IMR-90 (cell line): ENCODE measurements at regions not wholly inside any gene's neighbourhood (a gene's known extent, or its start where the extent isn't known, plus 50 kb on each side); places are given as distances from the start of the nearest gene placed in this dataset.

Source experiments
- ATAC-seq: fragments of 200-7000 bp; cut with Tn5 transposase; 2 replicates; pipeline ENCODE4 v1.9.1; 2020; ENCODE audit warnings: low read depth, mild to moderate bottlenecking, moderate library complexity
- BruUV-seq: library from RNA; stranded (reverse); fragments of 400-500 nt; replicated peaks from 2 replicates; lab custom pipeline; 2021; lab: Mats Ljungman, UMichigan
- CTCF ChIA-PET: fragments of 300-600 bp; formaldehyde crosslinking; extraction: SDS; loops from one replicate; lab custom pipeline; 2021; ENCODE audit warnings: antibody characterized with exemption; lab: Yijun Ruan, JAX
- POLR2A ChIA-PET: fragments of 300-600 bp; sonication (Branson Sonifier 250); formaldehyde crosslinking; loops from one replicate; lab custom pipeline; 2022; ENCODE audit warnings: antibody characterized with exemption; ENCODE audit not compliant: unreplicated experiment; lab: Charles Lee
- DNase-seq: peaks from one replicate; pipeline ENCODE4 v3.0.0; 2013
- H2AFZ ChIP-seq: replicated peaks from 2 replicates; pipeline ENCODE3; 2013; ENCODE audit warnings: low read length, mild to moderate bottlenecking; ENCODE audit not compliant: poor library complexity
- H2AK5ac ChIP-seq: 2 replicates; pipeline ENCODE4 v1.6.1; 2013; ENCODE audit warnings: low read depth, low read length, inconsistent platforms
- H2AK9ac ChIP-seq: replicated peaks from 2 replicates; pipeline ENCODE3; 2013; ENCODE audit warnings: mild to moderate bottlenecking, low read depth, low read length, moderate library complexity; ENCODE audit not compliant: poor library complexity
- H2BK120ac ChIP-seq: 2 replicates; pipeline ENCODE4 v1.6.1; 2013; ENCODE audit warnings: low read depth, low read length, inconsistent platforms
- H2BK15ac ChIP-seq: 3 replicates; pipeline ENCODE4 v1.6.1; 2013; ENCODE audit warnings: low read depth, low read length, inconsistent platforms
- H2BK20ac ChIP-seq: 2 replicates; pipeline ENCODE4 v1.6.1; 2013; ENCODE audit warnings: low read depth, mild to moderate bottlenecking, inconsistent platforms, low read length, moderate library complexity
- H2BK5ac ChIP-seq: 2 replicates; pipeline ENCODE4 v1.6.1; 2013; ENCODE audit warnings: mild to moderate bottlenecking, low read depth, low read length, inconsistent platforms; ENCODE audit not compliant: poor library complexity, severe bottlenecking
- H3K14ac ChIP-seq: replicated peaks from 2 replicates; pipeline ENCODE4 v1.6.1; 2013; ENCODE audit warnings: low read depth, low read length, inconsistent platforms
- H3K18ac ChIP-seq: 2 replicates; pipeline ENCODE4 v1.6.1; 2013; ENCODE audit warnings: low read depth, low read length, control low read depth
- H3K23ac ChIP-seq: 2 replicates; pipeline ENCODE4 v1.6.1; 2013; ENCODE audit warnings: low read depth, low read length, inconsistent platforms
- H3K27ac ChIP-seq: 2 replicates; pipeline ENCODE4 v1.5.1; 2013; ENCODE audit warnings: mild to moderate bottlenecking, control low read depth, low read length; ENCODE audit not compliant: insufficient read depth
- H3K27me3 ChIP-seq: 2 replicates; pipeline ENCODE4 v1.6.1; 2013; ENCODE audit warnings: low read length; ENCODE audit not compliant: control insufficient read depth, insufficient read depth
- H3K36me3 ChIP-seq: 2 replicates; pipeline ENCODE4 v1.6.1; 2013; ENCODE audit warnings: low read length, mixed read lengths; ENCODE audit not compliant: control insufficient read depth, insufficient read depth
- H3K4ac ChIP-seq: 2 replicates; pipeline ENCODE4 v1.6.1; 2013; ENCODE audit warnings: low read depth, low read length, inconsistent platforms
- H3K4me1 ChIP-seq: 2 replicates; pipeline ENCODE4 v1.6.1; 2013; ENCODE audit warnings: low read length, mixed read lengths; ENCODE audit not compliant: control insufficient read depth, insufficient read depth
- H3K4me2 ChIP-seq: 2 replicates; pipeline ENCODE4 v1.6.1; 2013; ENCODE audit warnings: low read depth, mild to moderate bottlenecking, control low read depth, low read length, moderate library complexity
- H3K4me3 ChIP-seq: 2 replicates; pipeline ENCODE4 v1.5.1; 2013; ENCODE audit warnings: low read depth, mild to moderate bottlenecking, control low read depth, low read length, moderate library complexity; ENCODE audit not compliant: insufficient read depth
- H3K56ac ChIP-seq: 2 replicates; pipeline ENCODE4 v1.6.1; 2013; ENCODE audit warnings: low read length, inconsistent platforms; ENCODE audit not compliant: insufficient read depth; ENCODE audit errors: extremely low read depth
- H3K79me1 ChIP-seq, 2 experiments: 2 replicates each; pipeline ENCODE4 v1.6.1; 2013; ENCODE audit warnings: low read length in 2 of 2, inconsistent platforms in 1 of 2, low read depth in 1 of 2
- H3K9ac ChIP-seq: 2 replicates; pipeline ENCODE4 v1.6.1; 2013; ENCODE audit warnings: low read depth, low read length, control low read depth
- H3K9me1 ChIP-seq: 2 replicates; pipeline ENCODE4 v1.6.1; 2013; ENCODE audit warnings: low read length, inconsistent platforms; ENCODE audit not compliant: insufficient read depth
- H3K9me3 ChIP-seq: 2 replicates; pipeline ENCODE4 v1.6.1; 2013; ENCODE audit warnings: low read length; ENCODE audit not compliant: control insufficient read depth, insufficient read depth
- H4K20me1 ChIP-seq: 2 replicates; pipeline ENCODE4 v1.6.1; 2013; ENCODE audit warnings: low read length, inconsistent platforms; ENCODE audit not compliant: insufficient read depth
- H4K5ac ChIP-seq: 2 replicates; pipeline ENCODE4 v1.6.1; 2013; ENCODE audit warnings: mild to moderate bottlenecking, low read depth, low read length, control low read depth
- H4K8ac ChIP-seq, 2 experiments: 2 replicates each; pipeline ENCODE4 v1.6.1; 2013; ENCODE audit warnings: low read depth in 2 of 2, low read length in 2 of 2, control low read depth in 1 of 2, inconsistent platforms in 1 of 2
- H4K91ac ChIP-seq: 2 replicates; pipeline ENCODE4 v1.6.1; 2013; ENCODE audit warnings: low read depth, low read length, inconsistent platforms; ENCODE audit not compliant: insufficient read depth
- BHLHE40 ChIP-seq: fragments of 150-350 bp; IDR thresholded peaks from 2 replicates; pipeline ENCODE4 v1.6.1; 2016; ENCODE audit warnings: mild to moderate bottlenecking, low read depth, low read length
- CEBPB ChIP-seq: IDR thresholded peaks from 2 replicates; pipeline ENCODE4 v1.6.1; 2012; ENCODE audit warnings: low read depth, low read length, improper control_type of control experiment
- FOS ChIP-seq: fragments of 150-350 bp; IDR thresholded peaks from 2 replicates; pipeline ENCODE4 v1.6.1; 2016; ENCODE audit warnings: low read depth, low read length
- WGBS, 2 experiments: methylation state at CpG; one replicate each; pipeline versions ENCODE4 v1.1.5 to v1.1.7; 2013; ENCODE audit warnings: missing lambda C conversion rate in 2 of 2; ENCODE audit not compliant: insufficient read length in 1 of 2; ENCODE audit errors: extremely low coverage in 2 of 2; 5-methylcytosine and 5-hydroxymethylcytosine counted together
- dilution Hi-C: fragments of 300-500 bp; cut with HindIII; formaldehyde crosslinking; loops from one replicate; pipeline ENCODE4 v1.14.3; 2018; ENCODE audit warnings: low sequenced_read_pairs; ENCODE audit not compliant: unreplicated experiment
- in situ Hi-C: fragments of 300-500 bp; cut with MboI; formaldehyde crosslinking; loops from 3 replicates; pipeline ENCODE4 v1.14.3; 2019; ENCODE audit warnings: low sequenced_read_pairs, inconsistent platforms, mixed read lengths
- intact Hi-C: fragments of 100-400 bp; cut with micrococcal nuclease; formaldehyde crosslinking; loops from 2 replicates; pipeline ENCODE4 v1.10.0; 2022
- TF ChIP-seq, protein P1 (sequence below): conservative IDR thresholded peaks from 2 replicates; pipeline ENCODE4 v1.5.1; 2012; ENCODE audit warnings: mild to moderate bottlenecking, low read depth, low read length, improper control_type of control experiment

DNA sequence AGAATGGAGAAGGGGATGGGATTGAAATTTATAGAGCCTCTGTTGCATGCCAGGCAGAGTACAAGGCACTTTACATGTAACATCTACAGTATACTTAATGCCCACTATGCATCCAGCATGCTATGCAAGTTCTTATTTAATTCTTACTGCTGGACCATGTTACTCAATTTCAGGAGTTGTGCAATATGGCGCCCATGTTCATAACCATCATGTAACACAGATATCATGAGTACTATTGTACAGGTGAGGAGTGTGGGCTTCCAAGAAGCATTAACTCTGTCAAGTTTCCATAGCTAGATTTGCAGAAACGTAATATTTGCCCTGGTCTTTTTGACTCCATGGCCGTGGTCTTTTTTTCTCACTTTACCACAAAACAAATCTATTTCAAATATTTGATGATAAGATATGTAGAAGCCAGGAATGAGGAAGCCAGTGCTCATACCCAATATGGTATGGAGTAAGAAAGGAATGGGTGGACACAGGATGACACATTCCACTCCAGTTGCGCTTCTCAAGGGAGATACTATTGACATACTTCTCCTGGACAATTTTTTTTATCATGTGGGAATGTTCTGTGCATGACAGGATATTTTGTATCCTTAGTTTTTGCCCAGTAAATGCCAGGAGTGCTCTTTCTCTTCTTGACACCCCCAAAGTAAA, 191.8 kb downstream of the C12orf75 start:
- TF ChIP-seq, protein P1, sequence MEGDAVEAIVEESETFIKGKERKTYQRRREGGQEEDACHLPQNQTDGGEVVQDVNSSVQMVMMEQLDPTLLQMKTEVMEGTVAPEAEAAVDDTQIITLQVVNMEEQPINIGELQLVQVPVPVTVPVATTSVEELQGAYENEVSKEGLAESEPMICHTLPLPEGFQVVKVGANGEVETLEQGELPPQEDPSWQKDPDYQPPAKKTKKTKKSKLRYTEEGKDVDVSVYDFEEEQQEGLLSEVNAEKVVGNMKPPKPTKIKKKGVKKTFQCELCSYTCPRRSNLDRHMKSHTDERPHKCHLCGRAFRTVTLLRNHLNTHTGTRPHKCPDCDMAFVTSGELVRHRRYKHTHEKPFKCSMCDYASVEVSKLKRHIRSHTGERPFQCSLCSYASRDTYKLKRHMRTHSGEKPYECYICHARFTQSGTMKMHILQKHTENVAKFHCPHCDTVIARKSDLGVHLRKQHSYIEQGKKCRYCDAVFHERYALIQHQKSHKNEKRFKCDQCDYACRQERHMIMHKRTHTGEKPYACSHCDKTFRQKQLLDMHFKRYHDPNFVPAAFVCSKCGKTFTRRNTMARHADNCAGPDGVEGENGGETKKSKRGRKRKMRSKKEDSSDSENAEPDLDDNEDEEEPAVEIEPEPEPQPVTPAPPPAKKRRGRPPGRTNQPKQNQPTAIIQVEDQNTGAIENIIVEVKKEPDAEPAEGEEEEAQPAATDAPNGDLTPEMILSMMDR: no peak
- TF ChIP-seq BHLHE40: no peak
- no peak for TF ChIP-seq FOS
- peak; percentile 88 for TF ChIP-seq CEBPB
- Histone ChIP-seq H3K36me3 (no peaks in the 10 kb centered on the region), H4K8ac (no peak overlapping the region), H3K4me2 (no peak overlapping the region), H3K14ac (no peak overlapping the region), H3K27me3 (no peaks in the 10 kb centered on the region), H2BK5ac (no peak overlapping the region), H4K91ac (no peak overlapping the region), H3K9me3 (no peaks in the 10 kb centered on the region), H3K79me1 (no peaks in the 10 kb centered on the region), H3K9me1 (no peaks in the 10 kb centered on the region), H3K4ac (peak overlapping the region; percentile 83; the same call in 1 of the 2 replicates), H3K23ac (peak overlapping the region; percentile 4; the same call in 1 of the 2 replicates), H3K9ac (no peak overlapping the region), H3K4me3 (no peak overlapping the region), H4K5ac (no peak overlapping the region), H3K18ac (no peak overlapping the region), H2BK20ac (peak overlapping the region; percentile 11; the same call in 1 of the 2 replicates), H2AK9ac (no peak overlapping the region), H4K20me1 (no peaks in the 10 kb centered on the region), H3K56ac (no peak overlapping the region), H2AK5ac (no peak overlapping the region), H3K27ac (no peak overlapping the region), H2BK15ac (no peak overlapping the region), H3K4me1 (peaks cover 6% of the 10 kb centered on the region), H2AFZ (no peak overlapping the region), H2BK120ac (peak overlapping the region; percentile 33; the same call in 1 of the 2 replicates)
- ChIA-PET CTCF (no interaction called here), POLR2A (interaction anchor here (0.5 kb wide), 1 partner anchor 24 kb away, joined by 5 read pairs; no protein-coding TSS in a partner anchor)
- intact Hi-C loops: no loop called here
- ATAC-seq: peak; percentile 55
- peak; percentile 31 for DNase-seq
- no CpG with 5 or more reads among the region's 4 CpGs for WGBS, 2 experiments
- in situ Hi-C loops: no loop called here
- dilution Hi-C loops: no loop called here
- BruUV-seq: no TSS peak
